Astrocyte of the spinal cord (primary cell): ENCODE measurements at regions not wholly inside any gene's neighbourhood (a gene's known extent, or its start where the extent isn't known, plus 50 kb on each side); places are given as distances from the start of the nearest gene placed in this dataset.

Source experiments
- DNase-seq: peaks from one replicate; pipeline ENCODE4 v3.0.0; 2011; ENCODE audit warnings: low read depth, low spot score
- H3K4me3 ChIP-seq: 2 replicates; pipeline ENCODE4 v1.5.1; 2011; ENCODE audit warnings: low read depth, mild to moderate bottlenecking, low read length, moderate library complexity
- in situ Hi-C: cut with HindIII; loops from 2 replicates; pipeline ENCODE4 v1.10.0; 2017; ENCODE audit warnings: low sequenced_read_pairs
- TF ChIP-seq, protein P1 (sequence below): IDR thresholded peaks from 2 replicates; pipeline ENCODE4 v1.5.1; 2012; ENCODE audit warnings: low read depth, mild to moderate bottlenecking, low read length, inconsistent platforms

- in situ Hi-C loops: no loop called here
- H3K4me3 ChIP-seq: no peak overlapping the region
- TF ChIP-seq, protein P1, sequence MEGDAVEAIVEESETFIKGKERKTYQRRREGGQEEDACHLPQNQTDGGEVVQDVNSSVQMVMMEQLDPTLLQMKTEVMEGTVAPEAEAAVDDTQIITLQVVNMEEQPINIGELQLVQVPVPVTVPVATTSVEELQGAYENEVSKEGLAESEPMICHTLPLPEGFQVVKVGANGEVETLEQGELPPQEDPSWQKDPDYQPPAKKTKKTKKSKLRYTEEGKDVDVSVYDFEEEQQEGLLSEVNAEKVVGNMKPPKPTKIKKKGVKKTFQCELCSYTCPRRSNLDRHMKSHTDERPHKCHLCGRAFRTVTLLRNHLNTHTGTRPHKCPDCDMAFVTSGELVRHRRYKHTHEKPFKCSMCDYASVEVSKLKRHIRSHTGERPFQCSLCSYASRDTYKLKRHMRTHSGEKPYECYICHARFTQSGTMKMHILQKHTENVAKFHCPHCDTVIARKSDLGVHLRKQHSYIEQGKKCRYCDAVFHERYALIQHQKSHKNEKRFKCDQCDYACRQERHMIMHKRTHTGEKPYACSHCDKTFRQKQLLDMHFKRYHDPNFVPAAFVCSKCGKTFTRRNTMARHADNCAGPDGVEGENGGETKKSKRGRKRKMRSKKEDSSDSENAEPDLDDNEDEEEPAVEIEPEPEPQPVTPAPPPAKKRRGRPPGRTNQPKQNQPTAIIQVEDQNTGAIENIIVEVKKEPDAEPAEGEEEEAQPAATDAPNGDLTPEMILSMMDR: no peak
- DNase-seq: no peak
These were observed 402.7 kb upstream of the MYT1L start for GRCh38 chr2:2733818-2734217.

- no peak for DNase-seq
- TF ChIP-seq, protein P1: no peak
- no peak overlapping the region for H3K4me3 ChIP-seq
- in situ Hi-C loops: no loop called here
These were observed 401.4 kb upstream of the MYT1L start for GRCh38 chr2:2732331-2733119.

GRCh38 chr2:2731816-2732284 lies 400.8 kb upstream of the MYT1L start:
- H3K4me3 ChIP-seq: no peak overlapping the region
- in situ Hi-C loops: no loop called here
- no peak for DNase-seq
- TF ChIP-seq, protein P1: no peak

DNA sequence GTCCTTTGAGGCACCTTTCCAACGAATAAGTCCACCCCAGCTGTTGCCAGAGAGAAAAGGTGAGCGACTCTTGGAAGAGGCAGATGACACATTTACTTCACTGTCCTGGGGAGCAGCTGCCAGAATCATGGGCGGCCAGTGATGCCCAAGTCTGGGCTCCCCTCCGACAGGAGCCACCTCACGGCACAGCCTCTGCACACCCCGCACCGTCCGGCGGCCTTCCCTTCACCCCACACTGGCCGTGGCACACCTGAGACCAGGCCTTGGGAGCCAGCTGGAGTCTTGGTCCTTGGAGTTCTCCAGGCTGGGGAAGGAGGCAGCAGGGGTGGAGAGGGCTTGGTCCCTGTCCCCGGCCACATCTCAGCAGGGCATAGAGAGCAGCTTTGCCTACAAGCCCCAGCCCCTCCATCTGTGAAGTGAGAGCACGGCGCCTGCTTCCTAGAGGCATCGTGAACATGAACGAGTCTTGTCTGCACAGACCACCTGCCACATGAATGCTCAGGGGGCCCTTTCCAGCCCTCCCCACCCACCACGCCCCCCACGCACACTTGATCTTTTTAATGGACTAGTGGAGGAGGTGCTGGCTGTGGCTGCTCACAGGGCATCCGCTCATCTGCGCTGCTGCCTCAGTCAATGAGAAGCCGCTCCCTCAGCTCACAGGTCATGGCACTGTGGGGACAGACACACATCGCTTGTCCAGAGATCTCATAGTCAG lies 400.2 kb upstream of the MYT1L start:
- in situ Hi-C loops: no loop called here
- H3K4me3 ChIP-seq: no peak overlapping the region
- DNase-seq: no peak
- TF ChIP-seq, protein P1: no peak

- DNase-seq: no peak
- H3K4me3 ChIP-seq: no peak overlapping the region
- TF ChIP-seq, protein P1: no peak
- in situ Hi-C loops: no loop called here
These were observed 399.3 kb upstream of the MYT1L start for GRCh38 chr2:2730301-2730833.

DNA sequence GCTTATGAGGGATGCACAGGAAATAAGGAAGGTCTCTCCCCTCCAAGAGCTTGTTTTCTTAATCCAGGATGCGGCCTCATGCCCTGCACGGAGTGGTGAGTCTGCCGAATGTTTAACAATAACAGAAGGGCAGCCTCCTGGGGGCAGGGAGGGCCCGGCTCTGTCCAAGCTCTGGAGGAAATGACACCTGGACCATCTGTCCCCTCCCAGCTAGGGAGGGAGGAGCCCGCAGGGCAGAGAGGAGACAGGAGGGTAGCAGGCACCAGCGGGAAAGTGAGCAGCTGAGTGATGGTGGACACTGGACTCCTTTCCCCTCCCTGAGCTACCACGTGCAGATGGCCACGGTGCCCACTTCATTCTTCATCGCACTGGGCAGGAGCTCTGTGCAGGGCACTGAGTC lies 398.2 kb upstream of the MYT1L start:
- in situ Hi-C loops: no loop called here
- TF ChIP-seq, protein P1: no peak
- no peak overlapping the region for H3K4me3 ChIP-seq
- no peak for DNase-seq
